SK-N-SH treated with all-trans-retinoic acid at 6 μM for 48 hours (cell line): ENCODE measurements at regions not wholly inside any gene's neighbourhood (a gene's known extent, or its start where the extent isn't known, plus 50 kb on each side); places are given as distances from the start of the nearest gene placed in this dataset.

ENCODE experiments used
- BACH2 ChIP-seq: fragments of 250-450 bp; sonication (Bioruptor Pico); IDR thresholded peaks from 2 replicates; pipeline ENCODE4 v1.9.0; 2021; ENCODE audit warnings: mild to moderate bottlenecking, borderline replicate concordance
- ISL1 ChIP-seq: fragments of 250-450 bp; sonication (Bioruptor Pico); IDR thresholded peaks from 2 replicates; pipeline ENCODE4 v2.1.2; 2022; ENCODE audit warnings: mild to moderate bottlenecking, moderate library complexity
- OSR1 ChIP-seq: fragments of 250-450 bp; sonication (Bioruptor Pico); IDR thresholded peaks from 2 replicates; pipeline ENCODE4 v1.8.0; 2022; ENCODE audit warnings: moderate library complexity, mild to moderate bottlenecking, inconsistent platforms
- PATZ1 ChIP-seq: fragments of 250-450 bp; sonication (Bioruptor Pico); IDR thresholded peaks from 2 replicates; pipeline ENCODE4 v1.8.0; 2020; ENCODE audit warnings: mild to moderate bottlenecking, moderate library complexity, borderline replicate concordance
- RARB ChIP-seq: fragments of 250-450 bp; sonication (Bioruptor Pico); IDR thresholded peaks from 2 replicates; pipeline ENCODE4 v1.8.0; 2021; ENCODE audit warnings: mild to moderate bottlenecking, moderate library complexity
- ZC3H10 ChIP-seq: fragments of 250-450 bp; sonication (Bioruptor Pico); IDR thresholded peaks from 2 replicates; pipeline ENCODE4 v1.5.1; 2021; ENCODE audit warnings: mild to moderate bottlenecking, moderate library complexity
- ZFP3 ChIP-seq: fragments of 250-450 bp; sonication (Bioruptor Pico); IDR thresholded peaks from 2 replicates; pipeline ENCODE4 v1.5.0; 2020; ENCODE audit warnings: mild to moderate bottlenecking, moderate library complexity
- ZFP30 ChIP-seq: fragments of 450-650 bp; formaldehyde crosslinking; IDR thresholded peaks from 2 replicates; pipeline ENCODE4 v1.5.0; 2022; ENCODE audit warnings: mild to moderate bottlenecking, moderate library complexity
- ZNF8 ChIP-seq: fragments of 450-650 bp; formaldehyde crosslinking; IDR thresholded peaks from 2 replicates; pipeline ENCODE4 v1.5.0; 2020; ENCODE audit warnings: mild to moderate bottlenecking, moderate library complexity

DNA sequence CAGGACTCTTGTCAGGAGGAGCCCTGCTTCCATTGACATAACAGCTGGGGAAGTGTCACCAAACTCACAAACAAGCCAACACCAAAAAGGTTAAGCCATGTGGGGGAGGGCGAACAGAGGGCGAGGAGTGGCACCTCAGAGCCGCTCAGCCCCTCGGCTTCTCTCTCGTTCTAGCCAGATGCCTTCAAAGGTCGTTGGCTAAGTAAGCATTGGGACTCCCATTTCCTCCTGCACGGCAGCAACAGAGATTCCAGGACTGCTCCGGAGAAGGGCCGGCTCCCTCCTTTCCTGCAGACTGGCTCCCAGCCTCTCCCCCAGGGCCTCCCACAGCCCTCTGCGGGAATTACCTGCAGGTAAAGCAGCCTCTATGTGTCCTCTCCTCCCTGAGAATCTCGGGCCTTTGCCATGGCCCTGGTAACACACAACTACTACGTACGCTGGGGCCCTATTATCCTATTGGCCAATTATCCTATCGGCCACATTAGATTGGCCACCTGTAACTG lies 52.1 kb upstream of the RNU6ATAC start:
- TF ChIP-seq ZFP30 (CRISPR knock-in tag) (no peak), BACH2 (CRISPR knock-in tag) (no peak), ZNF8 (CRISPR knock-in tag) (no peak), ZC3H10 (CRISPR knock-in tag) (no peak), ISL1 (CRISPR knock-in tag) (no peak), ZFP3 (CRISPR knock-in tag) (no peak), OSR1 (CRISPR knock-in tag) (no peak), PATZ1 (CRISPR knock-in tag) (no peak), RARB (CRISPR knock-in tag) (no peak)
